RWPE1 (cell line): ENCODE measurements at regions not wholly inside any gene's neighbourhood (a gene's known extent, or its start where the extent isn't known, plus 50 kb on each side); places are given as distances from the start of the nearest gene placed in this dataset.

Experiments
- CTCF ChIA-PET: fragments of 350-600 bp; sonication (Branson Sonifier 250); formaldehyde crosslinking; extraction: SDS; loops from one replicate; lab custom pipeline; 2021; lab: Yijun Ruan, JAX
- POLR2A ChIA-PET: fragments of 400-600 bp; formaldehyde crosslinking; extraction: SDS; loops from one replicate; lab custom pipeline; 2020; ENCODE audit warnings: antibody characterized with exemption; ENCODE audit not compliant: low non-redundant PET; lab: Yijun Ruan, JAX
- DNase-seq: peaks from one replicate; pipeline ENCODE4 v3.0.0; 2012; ENCODE audit warnings: low spot score
- H3K27ac ChIP-seq: fragments of 450-650 bp; 2 replicates; pipeline ENCODE4 v1.5.1; 2017
- CTCF ChIP-seq: fragments of 450-650 bp; conservative IDR thresholded peaks from 2 replicates; pipeline ENCODE4 v1.5.1; 2017; ENCODE audit warnings: low read depth, mild to moderate bottlenecking

GRCh38 chr5:87183896-87184295 is 83.8 kb upstream of the RASA1 start:
- no peak for TF ChIP-seq CTCF
- CTCF ChIA-PET = no interaction called here
- H3K27ac ChIP-seq = no peak overlapping the region
- POLR2A ChIA-PET = no interaction called here
- DNase-seq = no peak

- CTCF ChIA-PET = no interaction called here
- POLR2A ChIA-PET = no interaction called here
- no peak overlapping the region for H3K27ac ChIP-seq
- no peak for TF ChIP-seq CTCF
- no peak for DNase-seq
Observed at GRCh38 chr5:87184605-87185004, 83.1 kb upstream of the RASA1 start.

- no peak for TF ChIP-seq CTCF
- ChIA-PET POLR2A (no interaction called here), CTCF (no interaction called here)
- H3K27ac ChIP-seq = no peak overlapping the region
- DNase-seq = no peak
Observed at GRCh38 chr5:87185838-87186237, 81.8 kb upstream of the RASA1 start.

- ChIA-PET POLR2A (no interaction called here), CTCF (interaction anchor here (0.6 kb wide), 2 partner anchors 8 to 32 kb away, joined by 3 to 4 read pairs; no protein-coding TSS in a partner anchor)
- no peak overlapping the region for H3K27ac ChIP-seq
- DNase-seq = no peak
- no peak for TF ChIP-seq CTCF
Observed at GRCh38 chr5:87188391-87188790, 79.3 kb upstream of the RASA1 start.

GRCh38 chr5:87190041-87190440 is 77.6 kb upstream of the RASA1 start:
- ChIA-PET CTCF (interaction anchor here (0.6 kb wide), 1 partner anchor 234 kb away, joined by 3 read pairs; no protein-coding TSS in a partner anchor), POLR2A (no interaction called here)
- no peak for DNase-seq

GRCh38 chr5:87190687-87191086 is 77.0 kb upstream of the RASA1 start:
- no peak for DNase-seq
- no peak for TF ChIP-seq CTCF
- ChIA-PET CTCF (interaction anchor here (0.6 kb wide), 1 partner anchor 233 kb away, joined by 3 read pairs; no protein-coding TSS in a partner anchor), POLR2A (no interaction called here)
- no peak overlapping the region for H3K27ac ChIP-seq

More at GRCh38 chr5:87190041-87190440, 77.6 kb upstream of the RASA1 start:
- no peak overlapping the region for H3K27ac ChIP-seq
- no peak for TF ChIP-seq CTCF
